ENCODE measurements at regions not wholly inside any gene's neighbourhood (a gene's known extent, or its start where the extent isn't known, plus 50 kb on each side); places are given as distances from the start of the nearest gene placed in this dataset.

GRCh38 chr2:242040681-242041080 is 171.2 kb downstream of the RTP5 start:
- Histone ChIP-seq H3K9ac (replicated peaks in 1 of 4; ENCODE audit: extremely low read depth in 1 of 4, low read depth in 3 of 4, low read length in 3 of 4) (no peak overlapping the region), H2BK12ac (ENCODE audit: low read depth, low read length) (no peak overlapping the region), H2AK5ac (ENCODE audit: low read depth, low read length) (no peak overlapping the region), H2BK20ac (ENCODE audit: low read length) (no peak overlapping the region), H2BK15ac (ENCODE audit: low read length) (no peak overlapping the region), H3K79me1 (ENCODE audit: low read depth, low read length) (no peaks in the 10 kb centered on the region), H3K4me3 (ENCODE audit: extremely low read depth in 1 of 4, insufficient read depth in 2 of 4, low read depth in 3 of 4, low read length in 4 of 4) (no peak overlapping the region), H3K23ac (ENCODE audit: insufficient read length) (no peak overlapping the region), H3K79me2 (ENCODE audit: control insufficient read depth in 1 of 2, insufficient read depth in 2 of 2, low read length in 2 of 2) (no peaks in the 10 kb centered on the region), H2BK5ac (ENCODE audit: low read depth, low read length) (no peak overlapping the region), H4K20me1 (replicated peaks in 1 of 2; ENCODE audit: control insufficient read depth in 1 of 2, insufficient read depth in 2 of 2, low read length in 2 of 2) (peaks cover 0 to 15% of the 10 kb centered on the region in 2 experiments), H3K36me3 (ENCODE audit: control insufficient read depth in 2 of 4, insufficient read depth in 4 of 4, low read length in 3 of 4) (no peaks in the 10 kb centered on the region), H4K91ac (replicated peaks; ENCODE audit: insufficient read length, low read length) (no peak overlapping the region), H3K9me3 (ENCODE audit: insufficient read depth in 2 of 2, low read depth in 1 of 2, low read length in 1 of 2) (no peaks in the 10 kb centered on the region), H3K56ac (replicated peaks; ENCODE audit: insufficient read length, low read depth, low read length) (no peak overlapping the region), H4K8ac (ENCODE audit: extremely low read depth, insufficient read depth, low read length) (no peak overlapping the region), H3K14ac (ENCODE audit: insufficient read length) (no peak overlapping the region), H4K5ac (ENCODE audit: insufficient read length, low read depth, low read length) (no peak overlapping the region), H2AFZ (ENCODE audit: low read length) (no peak overlapping the region), H3K18ac (ENCODE audit: extremely low read depth, low read length) (no peak overlapping the region), H3K23me2 (ENCODE audit: low read depth, low read length) (no peaks in the 10 kb centered on the region), H2BK120ac (replicated peaks; ENCODE audit: low read depth, low read length) (no peak overlapping the region), H3K27me3 (replicated peaks in 1 of 4; ENCODE audit: control insufficient read depth in 3 of 4, extremely low read depth in 1 of 4, insufficient read depth in 3 of 4, low read length in 3 of 4) (peaks cover 28 to 80% (median 63%) of the 10 kb centered on the region in 4 experiments), H3K4me2 (ENCODE audit: insufficient read depth in 1 of 2, low read depth in 2 of 2, low read length in 2 of 2) (no peak overlapping the region), H3K4me1 (replicated peaks in 1 of 4; ENCODE audit: control insufficient read depth in 3 of 4, insufficient read depth in 4 of 4, low read length in 3 of 4) (no peaks in the 10 kb centered on the region), H3K4ac (replicated peaks; ENCODE audit: insufficient read length, low read depth, low read length) (no peak overlapping the region), H3K27ac (ENCODE audit: low read depth, low read length) (no peak overlapping the region)
- POLR2A ChIA-PET (ENCODE audit: partially characterized antibody), result no interaction called here
- FAIRE-seq, result no peak
- TF ChIP-seq EP300 (IDR thresholded peaks at IDR 0.05; ENCODE audit: borderline replicate concordance in 1 of 2, low read depth in 2 of 2, low read length in 2 of 2) (no peak), JUND (IDR thresholded peaks at IDR 0.05; ENCODE audit: low read length) (no peak), SRF (IDR thresholded peaks at IDR 0.05; ENCODE audit: low read depth, low read length) (no peak), EGR1 (IDR thresholded peaks at IDR 0.05; ENCODE audit: borderline replicate concordance, low read depth, low read length) (no peak), POLR2A (IDR thresholded peaks at IDR 0.05; ENCODE audit: control extremely low read depth in 1 of 2, low read depth in 2 of 2, low read length in 2 of 2) (no peak), NANOG (IDR thresholded peaks at IDR 0.05; ENCODE audit: insufficient read depth, low read depth, low read length, poor library complexity, severe bottlenecking) (no peak), SAP30 (IDR thresholded peaks at IDR 0.05; ENCODE audit: insufficient read depth, insufficient replicate concordance, low read length) (no peak), RAD21 (IDR thresholded peaks at IDR 0.05 in 1 of 2, conservative IDR thresholded peaks at IDR 0.05 in 1 of 2; ENCODE audit: low read depth in 2 of 2, low read length in 2 of 2) (no peak)
- TF ChIP-seq, protein P1, sequence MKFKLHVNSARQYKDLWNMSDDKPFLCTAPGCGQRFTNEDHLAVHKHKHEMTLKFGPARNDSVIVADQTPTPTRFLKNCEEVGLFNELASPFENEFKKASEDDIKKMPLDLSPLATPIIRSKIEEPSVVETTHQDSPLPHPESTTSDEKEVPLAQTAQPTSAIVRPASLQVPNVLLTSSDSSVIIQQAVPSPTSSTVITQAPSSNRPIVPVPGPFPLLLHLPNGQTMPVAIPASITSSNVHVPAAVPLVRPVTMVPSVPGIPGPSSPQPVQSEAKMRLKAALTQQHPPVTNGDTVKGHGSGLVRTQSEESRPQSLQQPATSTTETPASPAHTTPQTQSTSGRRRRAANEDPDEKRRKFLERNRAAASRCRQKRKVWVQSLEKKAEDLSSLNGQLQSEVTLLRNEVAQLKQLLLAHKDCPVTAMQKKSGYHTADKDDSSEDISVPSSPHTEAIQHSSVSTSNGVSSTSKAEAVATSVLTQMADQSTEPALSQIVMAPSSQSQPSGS (IDR thresholded peaks at IDR 0.05; ENCODE audit: low read length), result no peak
- CTCF ChIA-PET (ENCODE audit: partially characterized antibody), result interaction anchor here (1.0 to 1.6 kb wide), 3 partner anchors 22 to 90 kb away, joined by 3 to 4 read pairs (median 4); no protein-coding TSS in a partner anchor
- DNase-seq (ENCODE audit: low read depth in 1 of 2, low spot score in 2 of 2), result no peak
- 95% methylated on average over 14 of the region's 15 CpGs; no CpG with 5 or more reads in 1 of the 2 experiments for WGBS, 2 experiments (ENCODE audit: extremely low coverage in 1 of 2, insufficient coverage in 1 of 2, insufficient read length in 1 of 2, insufficient replicate concordance in 2 of 2, low coverage in 1 of 2, low lambda C conversion rate in 2 of 2, missing lambda C conversion rate in 1 of 2)

All from H1 (cell line).